ENCODE measurements at regions not wholly inside any gene's neighbourhood (a gene's known extent, or its start where the extent isn't known, plus 50 kb on each side); places are given as distances from the start of the nearest gene placed in this dataset.

DNA sequence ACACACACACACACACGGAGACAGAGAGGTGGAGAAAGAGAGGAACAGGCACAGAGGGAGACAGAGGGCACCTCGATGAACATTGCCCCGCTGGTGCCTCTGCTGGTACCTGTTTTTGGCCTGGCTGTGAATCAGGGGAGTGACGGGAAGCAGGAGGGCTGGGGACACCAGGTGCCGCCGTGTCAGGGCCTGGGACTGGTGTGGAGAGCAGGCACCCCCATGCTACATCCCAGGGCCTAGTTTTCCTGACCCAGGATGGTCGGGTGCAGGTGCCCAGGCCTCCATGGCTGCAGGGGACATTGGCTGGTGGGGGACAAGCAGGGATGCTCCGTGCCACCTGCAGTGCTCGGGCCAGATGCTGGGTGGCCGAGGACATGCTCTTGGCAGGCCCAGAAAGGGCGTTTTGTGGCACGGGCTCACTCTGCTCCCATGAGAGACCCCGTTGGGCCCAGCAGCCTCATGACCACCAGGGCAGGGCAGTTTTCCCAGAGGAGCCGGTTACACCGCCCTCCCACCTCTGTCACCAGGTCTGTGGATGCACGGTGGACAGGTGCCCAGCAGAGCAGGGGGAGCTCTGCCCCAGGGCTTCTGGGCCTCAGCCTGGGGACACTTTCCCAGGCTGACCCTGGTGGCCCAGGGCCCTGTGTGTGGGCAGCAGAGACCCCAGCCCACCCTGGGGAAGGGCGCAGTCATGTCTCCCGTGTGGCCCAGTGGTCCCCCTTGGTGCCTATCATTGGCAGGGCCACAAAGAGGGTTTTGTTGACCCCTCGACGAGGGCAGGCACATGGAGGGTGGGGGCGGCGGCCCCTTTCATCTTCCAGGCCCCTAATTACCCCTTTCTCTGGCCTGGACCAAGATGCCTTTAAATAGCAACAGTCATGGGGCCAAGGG lies 207.5 kb upstream of the RTL1 start:
- no peak for DNase-seq

DNA sequence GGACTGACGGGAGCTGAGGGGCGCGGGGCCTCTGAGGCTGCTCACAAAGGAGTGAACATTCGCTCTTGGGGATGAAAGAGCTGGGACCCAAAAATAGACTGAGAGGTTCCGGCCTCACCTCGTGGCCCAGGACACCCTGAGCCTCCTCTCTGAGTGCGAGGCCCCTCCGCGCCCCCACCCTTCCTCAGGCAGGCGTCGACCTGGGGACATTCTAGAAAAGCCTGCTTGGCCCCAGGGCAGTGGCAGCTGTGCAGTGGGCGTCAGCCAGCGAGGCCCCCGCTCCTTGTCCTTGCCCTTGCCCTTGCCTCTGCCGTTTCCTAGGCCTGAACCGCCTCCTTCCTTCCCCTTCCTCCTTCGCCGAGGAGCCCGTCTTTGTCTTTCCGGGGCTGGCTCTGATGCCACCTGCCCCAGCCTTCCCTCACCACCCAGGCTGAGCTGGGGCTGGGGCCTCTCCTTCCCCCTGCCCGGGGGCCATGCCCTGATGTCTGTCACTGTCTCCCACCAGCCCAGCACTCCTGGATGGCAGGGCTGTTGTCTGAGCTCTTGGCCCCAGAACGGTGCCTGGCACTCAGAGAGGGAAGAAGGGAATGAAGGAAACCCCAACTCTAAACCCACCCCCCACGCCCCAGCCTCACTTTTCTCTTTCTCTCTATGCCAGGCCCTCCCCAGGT lies 208.2 kb upstream of the RTL1 start:
- DNase-seq, result no peak

DNA sequence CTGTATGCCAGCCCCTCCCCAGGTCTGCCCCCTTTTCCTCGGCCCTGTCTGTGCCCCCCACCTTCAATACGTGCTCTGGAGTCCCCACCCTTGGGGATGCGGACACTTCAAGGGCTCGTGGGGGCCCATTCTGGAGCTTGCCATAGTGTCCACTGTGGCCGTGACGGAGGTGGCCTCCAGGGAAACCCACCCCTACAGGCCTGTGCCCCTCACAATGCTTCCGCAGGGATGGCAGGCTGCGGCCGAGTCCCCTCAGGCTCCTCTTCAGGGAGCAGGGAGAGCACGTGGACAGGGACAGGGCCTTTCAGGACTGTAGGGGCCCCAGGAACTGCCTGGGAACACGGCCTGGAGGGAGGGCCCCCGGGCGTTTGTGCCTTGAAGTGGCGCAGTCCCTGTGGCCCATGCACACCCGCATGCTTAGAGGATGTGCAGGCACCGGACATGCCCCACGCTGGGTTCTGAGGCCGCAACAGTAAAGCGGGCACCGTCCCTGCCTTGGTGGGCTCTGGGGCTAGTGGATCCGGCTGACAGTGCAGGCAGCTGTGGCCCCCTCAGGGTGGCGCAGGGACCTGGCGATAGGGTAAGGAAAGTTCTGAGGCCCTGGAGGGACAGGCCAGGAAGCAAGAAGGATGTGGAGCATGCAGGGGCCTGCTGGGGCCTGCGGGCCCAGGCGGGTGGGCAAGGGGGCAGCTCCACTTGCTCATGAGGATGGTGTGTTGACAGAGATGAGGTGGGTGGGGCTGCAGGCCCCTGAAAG lies 209.0 kb upstream of the RTL1 start:
- no peak for DNase-seq

DNA sequence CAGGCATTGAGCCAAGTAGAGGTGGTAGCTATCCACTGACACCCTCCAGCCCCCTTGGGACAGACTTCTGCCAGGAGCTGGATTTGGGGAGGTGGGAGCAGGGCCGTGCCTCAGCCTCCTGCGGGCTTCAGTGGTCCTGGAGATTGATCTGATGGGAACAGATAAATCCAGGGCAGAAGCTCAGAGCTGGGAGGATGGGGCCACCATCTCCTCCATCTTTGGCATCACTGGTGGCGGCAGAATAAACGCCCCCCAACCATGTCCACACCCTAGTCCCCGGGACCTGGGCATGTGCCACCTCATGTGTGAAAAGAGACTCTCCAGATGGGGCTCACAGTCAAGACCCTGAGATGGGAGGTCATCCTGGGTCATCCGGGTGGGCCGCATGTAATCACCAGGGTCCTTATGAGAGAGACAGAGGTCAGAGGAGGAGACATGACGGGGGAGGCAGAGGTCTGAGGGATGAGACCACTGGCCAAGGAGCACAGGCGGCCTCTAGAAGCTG lies 209.6 kb upstream of the RTL1 start:
- no peak for DNase-seq

DNA sequence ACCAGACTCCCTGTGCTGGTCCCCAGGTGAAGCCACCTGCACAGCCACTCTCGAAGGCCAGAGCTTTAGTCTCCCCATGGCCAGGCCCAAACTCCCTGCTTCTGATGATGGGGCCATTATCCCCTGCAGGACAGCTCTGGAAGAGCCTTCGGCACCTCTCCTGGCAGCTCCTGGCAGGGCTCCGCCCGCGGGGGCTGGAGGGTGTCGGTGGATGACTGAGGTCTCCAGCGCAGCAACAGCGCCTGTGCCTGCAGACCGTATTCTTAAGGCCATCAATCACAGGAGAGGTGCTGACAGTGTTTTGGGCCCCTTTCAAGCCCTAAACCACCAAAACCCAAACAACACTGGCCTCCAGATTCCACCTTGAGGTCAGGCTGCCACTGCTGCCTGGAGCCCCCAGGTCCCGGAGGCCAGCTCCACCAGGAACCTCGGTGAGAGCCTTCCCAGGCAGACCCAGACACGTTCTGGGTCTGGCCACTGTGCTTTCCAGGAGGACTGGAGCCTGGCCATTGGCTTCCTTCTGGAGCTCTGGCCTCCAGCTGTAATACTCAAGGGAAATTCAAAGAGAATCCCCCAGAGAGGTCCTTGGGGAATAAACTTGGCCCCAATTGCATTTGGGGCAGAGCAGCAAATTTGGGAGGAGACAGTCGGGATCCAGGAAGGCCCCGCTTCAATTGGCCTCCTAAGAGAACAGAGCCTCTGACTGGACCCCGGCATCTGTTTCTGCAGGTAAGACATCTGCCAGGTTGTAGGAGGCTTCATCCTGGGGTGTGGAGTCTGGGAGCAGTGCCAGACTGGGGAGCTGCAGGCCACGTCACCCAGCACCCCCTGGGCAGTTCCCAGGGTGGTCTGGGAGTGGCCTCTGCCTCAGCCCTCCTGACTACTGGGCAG lies 210.6 kb upstream of the RTL1 start:
- no peak for DNase-seq

DNA sequence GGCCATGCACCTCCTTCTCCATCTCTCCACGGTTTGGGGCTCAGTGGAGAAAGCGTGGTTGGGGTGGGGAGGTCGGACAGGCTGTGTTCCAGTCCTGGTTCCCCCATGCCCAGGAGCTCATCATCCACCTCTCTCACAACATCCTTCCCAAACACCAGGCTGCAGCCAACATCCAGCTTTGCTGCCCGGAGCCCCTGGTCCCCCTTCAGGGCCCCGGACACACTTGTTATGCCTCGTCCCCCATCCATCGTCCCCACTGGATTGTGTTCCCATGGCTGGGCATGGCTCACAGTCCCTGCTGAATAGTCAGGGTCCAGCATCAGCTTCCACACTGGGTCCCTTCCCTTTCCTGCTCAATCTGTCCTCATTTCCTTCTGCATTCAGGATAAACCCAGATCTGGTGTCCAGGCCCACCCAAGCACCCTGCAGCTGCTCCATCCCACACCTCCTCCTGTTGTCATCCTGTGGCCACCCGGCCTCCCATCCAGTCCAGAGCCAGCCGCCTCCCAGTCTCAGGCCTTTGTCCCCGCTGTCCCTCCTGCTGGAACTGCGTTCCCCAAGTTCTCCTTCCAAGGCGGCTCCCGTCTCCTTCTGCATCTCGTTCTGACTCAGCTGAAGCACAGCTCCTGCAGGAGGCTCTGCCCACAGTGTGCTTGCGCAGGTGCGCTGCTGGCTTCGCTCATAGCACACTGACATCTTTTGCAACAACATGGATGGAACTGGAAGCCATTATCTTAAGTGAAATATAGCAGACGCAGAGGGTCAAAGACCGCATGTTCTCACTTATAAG lies 211.4 kb upstream of the RTL1 start:
- DNase-seq, result no peak

DNA sequence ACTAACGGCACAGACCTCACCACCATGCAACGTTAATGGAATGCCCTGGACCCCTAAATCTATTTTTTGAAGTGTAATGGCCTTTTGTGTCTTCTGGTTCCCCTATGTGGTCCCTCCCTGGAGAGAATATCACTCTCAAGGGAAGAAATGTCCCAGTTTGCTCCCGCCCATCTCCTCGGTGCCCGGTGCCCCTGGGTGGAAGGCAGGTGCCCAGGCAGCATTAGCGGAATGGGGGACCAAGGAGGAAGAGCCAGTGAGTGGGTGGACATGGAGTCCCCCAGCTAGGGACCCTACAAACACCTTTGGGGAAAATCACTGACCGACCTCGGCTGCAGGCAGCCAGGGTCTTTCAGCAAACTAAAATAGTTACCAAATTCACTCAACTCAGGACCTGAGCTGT lies 212.1 kb upstream of the RTL1 start:
- DNase-seq, result no peak

DNA sequence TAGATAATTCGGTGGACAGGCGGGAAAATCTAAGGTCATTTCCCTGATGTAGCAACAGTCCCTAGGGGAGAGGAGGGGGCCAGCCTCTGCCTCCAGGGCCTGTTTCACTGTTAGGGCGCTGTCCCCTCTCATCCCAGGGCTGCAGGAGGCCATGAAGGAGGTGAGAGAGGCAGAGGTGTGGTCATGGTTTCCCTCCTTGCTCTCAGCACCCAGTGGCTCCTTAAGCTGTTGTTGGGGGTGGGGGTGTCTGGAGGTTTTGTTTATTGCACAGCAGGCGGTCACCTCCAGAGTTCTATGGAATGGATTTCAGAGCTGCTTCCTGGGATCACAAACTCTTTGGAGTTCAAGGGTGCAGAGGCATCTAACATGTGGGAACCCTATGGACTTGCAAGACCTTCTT lies 212.5 kb upstream of the RTL1 start:
- DNase-seq, result no peak

DNA sequence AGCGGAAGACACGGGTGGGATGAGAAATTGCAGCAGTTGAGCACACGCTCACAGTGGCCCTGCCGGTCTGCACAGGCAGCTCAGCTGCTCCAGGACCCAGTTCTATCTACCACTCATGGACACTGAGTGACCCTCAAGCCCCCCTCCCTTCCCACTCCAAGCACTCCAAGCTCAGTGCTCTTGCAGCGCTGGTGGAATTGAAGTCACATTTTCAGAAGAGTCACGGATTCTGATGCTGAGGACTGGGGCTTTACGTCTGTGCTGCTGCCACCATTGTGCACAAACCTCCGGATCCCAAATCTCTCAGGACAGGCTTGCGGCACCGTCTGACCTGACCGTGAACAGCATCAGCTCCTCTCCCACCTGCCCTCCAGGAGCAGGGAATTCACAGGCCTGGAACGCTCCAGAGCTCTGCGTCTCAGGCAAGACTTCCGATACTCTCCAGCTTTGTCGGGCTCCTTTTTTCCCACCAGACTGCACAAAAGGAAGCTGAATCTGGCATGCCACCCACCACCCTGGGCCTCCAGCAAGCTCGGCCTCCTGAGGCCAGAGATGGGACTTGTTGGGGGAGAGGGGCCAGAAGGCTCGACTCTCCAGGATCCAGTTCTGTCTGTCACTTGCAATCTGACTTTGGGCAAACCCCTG lies 213.1 kb upstream of the RTL1 start:
- no peak for DNase-seq

DNA sequence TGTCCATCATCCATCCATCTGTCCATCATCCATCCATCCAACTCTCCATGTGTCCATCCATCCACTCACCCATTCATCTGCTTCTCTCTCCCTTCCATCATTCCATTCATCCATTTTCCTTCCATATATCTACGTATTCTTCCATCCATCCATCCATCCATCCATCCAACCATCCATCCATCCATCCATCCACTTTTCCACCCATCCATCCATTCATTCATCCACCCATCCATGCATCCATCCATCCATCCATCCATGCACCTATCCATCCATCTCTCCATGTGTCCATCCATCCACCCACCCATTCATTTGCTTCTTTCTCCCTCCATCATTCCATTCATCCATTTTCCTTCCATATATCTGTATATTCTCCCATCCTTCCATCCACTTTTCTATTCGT lies 214.0 kb upstream of the RTL1 start:
- no peak for DNase-seq

DNA sequence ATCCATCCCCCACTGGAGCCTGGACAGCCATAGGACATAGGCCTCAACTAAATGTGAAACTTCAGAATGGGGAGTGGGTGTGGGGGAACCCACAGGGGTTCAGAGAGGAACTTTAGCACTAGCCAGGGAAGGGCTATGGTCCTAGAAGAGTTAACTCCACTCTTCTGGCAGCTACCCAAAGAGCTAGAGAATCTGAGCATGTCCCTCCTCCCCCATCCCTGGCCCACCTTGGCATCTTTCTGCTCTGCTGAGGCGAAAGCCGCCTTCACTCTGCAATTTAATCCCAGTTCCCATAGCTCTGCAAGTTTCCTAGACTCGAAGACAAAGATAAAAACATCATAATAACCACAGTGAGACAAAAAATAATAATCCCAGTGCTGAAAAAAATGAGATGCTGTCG lies 214.7 kb upstream of the RTL1 start:
- no peak for DNase-seq

DNA sequence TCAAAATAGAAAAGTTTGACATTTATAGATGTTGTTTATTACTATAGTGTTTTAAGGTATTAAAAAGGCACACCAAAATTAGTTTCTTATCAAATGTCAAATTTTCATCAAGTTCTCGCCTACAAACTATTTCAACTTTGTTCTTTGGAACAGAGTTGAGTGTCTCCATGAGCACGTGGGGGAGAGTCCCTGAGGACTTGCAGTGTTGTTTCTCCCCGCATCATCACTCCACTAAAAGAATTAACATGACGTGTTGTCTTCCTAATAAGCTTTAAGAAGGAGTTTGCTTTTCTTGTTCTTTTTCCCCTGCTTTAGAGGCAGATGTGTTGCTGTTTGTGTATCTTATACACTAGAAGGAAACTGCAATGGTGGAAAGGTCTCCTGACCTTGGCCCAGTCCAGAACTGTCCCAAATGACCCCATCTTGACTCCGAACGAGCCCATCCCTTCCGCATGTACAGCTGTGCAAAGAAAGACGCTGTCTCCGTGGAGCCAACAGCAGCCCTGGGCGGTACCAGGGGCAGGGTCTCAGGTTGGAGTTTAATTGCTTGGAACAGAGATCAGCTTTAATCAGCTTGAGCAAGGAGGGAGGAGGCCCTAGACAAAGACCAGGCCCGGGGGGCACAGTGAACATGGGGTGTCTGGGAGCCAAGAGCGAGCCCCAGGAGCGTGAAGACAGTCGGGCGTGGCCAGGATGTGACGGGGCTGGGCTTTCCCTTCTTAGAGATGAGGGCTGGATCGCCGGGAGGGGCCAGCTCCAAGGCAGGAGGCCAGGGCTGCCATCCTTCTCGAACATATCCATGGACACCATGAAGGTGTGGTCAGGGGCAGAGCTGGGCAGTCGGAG lies 215.4 kb upstream of the RTL1 start:
- no peak for DNase-seq

DNA sequence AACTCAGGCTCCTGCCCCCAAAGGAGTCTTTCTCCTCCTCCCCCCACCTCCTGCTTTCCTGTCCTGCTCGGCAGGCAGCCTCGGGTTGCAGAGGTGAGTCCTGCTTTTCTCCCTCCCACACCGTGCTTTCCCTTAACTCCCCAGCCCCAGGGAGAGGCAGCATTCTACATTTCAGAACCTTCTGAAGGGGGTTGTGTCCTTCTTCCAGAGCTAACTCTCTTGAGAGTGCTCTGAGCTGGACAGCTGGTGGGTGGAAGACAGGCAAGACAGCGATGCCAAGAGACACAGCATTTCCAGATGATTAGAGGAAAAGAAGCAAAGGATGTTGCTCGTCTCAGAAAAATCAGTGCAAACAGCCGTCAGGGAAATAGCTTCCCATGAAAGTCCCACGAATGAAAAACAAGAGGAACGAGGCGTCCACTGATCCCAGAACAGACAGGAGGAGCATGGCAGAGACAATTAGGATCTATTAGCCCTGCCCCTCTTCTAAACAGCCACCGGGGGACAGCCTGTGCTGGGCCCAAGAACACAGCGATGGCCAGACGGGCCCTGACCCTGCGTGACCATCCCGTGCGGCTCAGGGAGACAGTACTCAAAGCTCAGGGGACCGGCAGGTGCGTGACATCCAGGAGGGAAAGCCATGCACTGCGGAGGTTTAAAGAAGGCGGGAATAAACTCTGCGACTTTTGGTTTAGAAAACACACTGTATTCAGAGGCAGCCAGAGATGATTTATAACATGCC lies 216.5 kb upstream of the RTL1 start:
- DNase-seq, result peak; percentile 6

DNA sequence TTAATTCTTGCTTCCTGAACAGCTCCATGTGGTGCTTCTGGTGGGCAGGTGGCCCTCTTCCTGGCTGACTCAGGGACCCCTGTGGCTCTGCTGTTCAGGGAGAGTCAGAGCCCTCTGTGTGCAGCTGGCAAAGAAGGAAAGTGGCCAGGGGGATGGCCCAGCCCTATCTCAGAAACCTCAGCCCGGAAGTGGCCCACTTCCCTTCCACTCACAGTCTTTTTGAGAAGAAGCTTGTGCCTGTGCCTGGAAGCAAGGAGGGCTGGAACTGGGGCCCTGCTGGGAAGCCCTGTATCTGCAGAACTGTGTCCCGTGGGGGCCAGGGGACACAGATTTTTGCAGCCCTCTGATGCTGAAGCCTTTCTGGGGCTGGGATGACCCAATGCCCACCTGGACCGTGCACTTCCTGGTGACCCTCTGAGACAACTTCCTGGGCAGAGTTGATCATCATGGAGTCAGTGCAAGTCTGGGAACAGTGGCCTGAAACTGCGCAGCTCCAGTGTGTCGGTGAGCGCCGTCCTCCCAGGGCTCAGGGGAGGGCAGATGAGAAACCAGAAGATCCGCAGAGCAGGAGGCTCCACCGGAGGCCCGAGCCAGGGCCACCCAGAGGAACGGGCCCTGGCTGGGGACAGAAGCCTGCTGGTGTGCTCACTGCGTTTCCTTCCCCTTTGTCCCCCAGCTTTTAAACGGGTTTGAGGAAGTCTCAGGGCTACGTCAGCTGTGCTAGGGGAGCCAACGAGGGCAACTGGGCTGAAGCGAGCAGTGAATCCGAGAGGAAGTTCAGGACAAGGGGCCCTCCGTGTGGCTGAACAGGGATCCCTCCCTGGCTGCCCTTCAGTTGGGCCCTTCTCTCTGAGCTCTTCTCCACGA lies 217.4 kb upstream of the RTL1 start:
- DNase-seq, result peak; percentile 89

DNA sequence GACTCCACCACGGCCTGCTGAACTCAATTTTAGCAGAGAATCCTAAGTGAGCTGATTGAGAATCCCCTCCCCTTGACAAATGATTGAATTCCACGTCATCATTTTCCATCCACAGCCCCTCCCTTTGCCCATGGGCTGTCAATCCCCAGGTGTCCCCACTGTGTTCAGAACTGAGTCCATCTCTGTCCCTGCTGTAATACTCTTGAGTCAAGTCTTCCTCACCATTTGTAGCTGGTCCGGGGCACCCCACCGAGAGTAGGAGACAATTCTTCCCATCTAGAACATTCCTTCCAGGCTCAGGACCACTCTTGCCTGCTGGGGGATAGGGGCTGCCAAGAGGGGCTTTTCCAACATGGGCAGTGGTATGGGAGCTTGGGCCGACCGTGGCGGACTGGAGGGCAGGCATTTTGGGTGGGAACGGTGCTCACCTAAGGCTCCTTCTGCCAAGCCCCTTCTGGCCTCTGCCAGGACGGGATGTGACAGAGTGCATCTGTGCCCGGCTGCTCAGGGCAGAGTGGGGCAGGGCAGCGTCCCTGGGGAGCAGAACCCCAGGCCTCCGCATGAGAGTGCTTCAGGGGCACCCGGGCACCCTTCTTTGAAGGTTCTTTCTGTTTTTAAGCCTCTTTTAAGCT lies 218.1 kb upstream of the RTL1 start:
- DNase-seq, result no peak

DNA sequence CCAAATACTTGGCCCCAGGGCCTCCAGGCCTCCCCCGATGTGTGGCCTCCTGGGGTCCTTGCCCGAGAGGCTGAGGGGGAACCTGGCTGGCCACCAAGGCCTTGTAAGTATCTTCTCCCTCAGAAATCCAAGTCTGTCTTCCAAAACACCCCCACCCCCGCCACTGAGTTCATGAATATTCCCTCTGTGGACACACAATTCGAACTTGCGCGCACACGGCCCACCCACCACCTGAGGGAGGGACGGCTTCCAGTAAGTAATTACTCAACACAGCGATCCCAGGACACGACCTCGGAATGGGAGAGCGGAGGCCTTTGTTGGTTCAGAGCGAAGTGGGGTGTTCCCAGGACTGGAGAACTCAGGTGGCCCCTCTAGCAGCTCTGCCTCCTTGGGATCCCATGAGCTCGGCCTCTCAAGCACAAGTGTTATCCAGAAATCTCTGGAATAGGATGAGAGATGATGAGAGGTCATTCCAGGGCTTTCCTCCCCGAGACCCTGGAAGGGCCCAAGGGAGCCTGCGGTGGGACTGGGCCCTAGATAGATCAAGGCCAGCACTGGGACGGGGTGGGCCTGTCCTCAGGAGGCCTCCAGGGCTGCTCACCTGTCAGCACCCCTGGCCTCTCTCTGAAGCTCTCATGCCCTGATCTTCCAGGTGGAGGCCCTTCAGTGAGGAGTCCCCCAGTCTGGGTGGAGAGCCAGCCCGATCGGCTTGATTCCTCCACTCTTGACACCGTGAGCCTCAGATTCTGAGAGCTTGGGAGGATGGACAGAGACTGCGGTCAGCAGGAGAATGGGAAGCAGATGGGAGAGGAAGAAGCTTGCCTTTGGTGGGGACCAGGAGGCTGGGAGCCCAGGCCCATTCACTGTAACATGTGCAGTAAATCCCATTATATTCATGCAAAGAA lies 219.0 kb upstream of the RTL1 start:
- DNase-seq, result no peak
